DND-41 (cell line): ENCODE measurements at regions not wholly inside any gene's neighbourhood (a gene's known extent, or its start where the extent isn't known, plus 50 kb on each side); places are given as distances from the start of the nearest gene placed in this dataset.

Experiments used
- EZH2 ChIP-seq: IDR thresholded peaks from 3 replicates; pipeline ENCODE4 v1.6.1; 2012; ENCODE audit warnings: borderline replicate concordance, low read depth, mild to moderate bottlenecking, moderate library complexity, low read length, inconsistent platforms; ENCODE audit not compliant: severe bottlenecking
- TF ChIP-seq, protein P1 (sequence below): IDR thresholded peaks from 2 replicates; pipeline ENCODE4 v1.5.1; 2012; ENCODE audit warnings: borderline replicate concordance, low read length, moderate library complexity, mild to moderate bottlenecking; ENCODE audit not compliant: poor library complexity, severe bottlenecking; ENCODE audit errors: extremely low read depth

DNA sequence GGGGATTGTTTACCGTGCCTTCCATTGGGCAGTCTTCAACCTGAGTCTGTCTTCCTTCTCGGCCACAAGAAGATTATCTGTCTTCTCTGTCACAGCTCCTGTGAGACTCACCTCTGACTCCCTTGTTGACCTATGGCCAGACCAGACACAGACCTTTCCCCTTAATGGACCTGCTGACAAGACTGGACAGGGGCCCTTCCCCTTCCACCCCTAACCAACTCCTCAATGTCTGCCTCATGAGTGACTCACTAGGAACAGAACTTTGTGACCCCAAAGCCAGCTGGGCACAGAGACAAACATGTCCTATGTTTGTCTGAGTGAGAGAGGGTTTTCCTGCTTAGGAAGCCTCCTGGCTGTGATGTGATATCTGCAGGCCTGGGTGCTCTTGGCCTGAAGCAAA lies 405.0 kb downstream of the BRD1 start:
- TF ChIP-seq EZH2: no peak
- TF ChIP-seq, protein P1, sequence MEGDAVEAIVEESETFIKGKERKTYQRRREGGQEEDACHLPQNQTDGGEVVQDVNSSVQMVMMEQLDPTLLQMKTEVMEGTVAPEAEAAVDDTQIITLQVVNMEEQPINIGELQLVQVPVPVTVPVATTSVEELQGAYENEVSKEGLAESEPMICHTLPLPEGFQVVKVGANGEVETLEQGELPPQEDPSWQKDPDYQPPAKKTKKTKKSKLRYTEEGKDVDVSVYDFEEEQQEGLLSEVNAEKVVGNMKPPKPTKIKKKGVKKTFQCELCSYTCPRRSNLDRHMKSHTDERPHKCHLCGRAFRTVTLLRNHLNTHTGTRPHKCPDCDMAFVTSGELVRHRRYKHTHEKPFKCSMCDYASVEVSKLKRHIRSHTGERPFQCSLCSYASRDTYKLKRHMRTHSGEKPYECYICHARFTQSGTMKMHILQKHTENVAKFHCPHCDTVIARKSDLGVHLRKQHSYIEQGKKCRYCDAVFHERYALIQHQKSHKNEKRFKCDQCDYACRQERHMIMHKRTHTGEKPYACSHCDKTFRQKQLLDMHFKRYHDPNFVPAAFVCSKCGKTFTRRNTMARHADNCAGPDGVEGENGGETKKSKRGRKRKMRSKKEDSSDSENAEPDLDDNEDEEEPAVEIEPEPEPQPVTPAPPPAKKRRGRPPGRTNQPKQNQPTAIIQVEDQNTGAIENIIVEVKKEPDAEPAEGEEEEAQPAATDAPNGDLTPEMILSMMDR: no peak
